HG03521 (cell line): ENCODE measurements at regions not wholly inside any gene's neighbourhood (a gene's known extent, or its start where the extent isn't known, plus 50 kb on each side); places are given as distances from the start of the nearest gene placed in this dataset.

Experiments used
- ATAC-seq: cut with Tn5 transposase; IDR thresholded peaks from one replicate; pipeline ENCODE4 v1.9.1; 2021; ENCODE audit warnings: mild to moderate bottlenecking, moderate library complexity; ENCODE audit not compliant: unreplicated experiment

DNA sequence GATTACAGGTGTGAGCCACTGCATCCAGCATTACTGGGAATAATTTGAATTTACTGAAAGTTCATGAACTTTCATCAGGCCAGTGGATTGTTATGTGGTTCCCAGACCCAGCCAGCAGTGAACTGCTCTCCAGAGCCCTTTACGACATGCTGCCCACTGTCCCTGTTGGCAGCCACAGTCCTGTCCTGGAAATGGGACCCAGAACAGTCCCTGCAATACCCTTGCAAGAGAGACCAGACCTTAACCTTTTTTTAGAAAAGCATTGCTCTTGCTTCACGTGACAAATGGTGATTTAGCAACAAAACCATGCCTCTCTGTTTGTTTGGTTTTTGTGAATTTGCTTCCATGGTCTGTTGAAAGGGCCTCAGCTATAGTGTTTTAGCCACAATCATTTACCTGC, 367.3 kb upstream of the C2CD4B start:
- ATAC-seq, result no peak

DNA sequence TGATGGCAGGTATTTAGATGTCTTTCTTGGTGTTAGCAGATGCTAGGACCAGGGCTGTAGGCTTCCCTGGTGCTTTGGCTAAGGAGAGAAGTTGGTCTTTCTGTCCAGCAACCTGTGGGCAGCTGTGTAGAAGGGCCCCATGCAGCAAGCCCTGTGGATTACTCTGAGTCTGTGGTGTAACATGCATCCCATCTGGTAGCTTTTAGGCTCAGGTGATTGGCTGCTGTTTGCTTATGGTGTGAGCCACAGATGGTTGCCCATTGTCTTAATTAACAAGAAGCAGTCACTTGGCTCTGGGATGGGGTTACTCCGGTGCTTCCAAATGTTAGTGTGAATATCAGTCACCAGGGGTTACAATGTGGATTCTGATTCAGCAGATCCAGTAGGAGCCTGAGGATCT, 368.6 kb upstream of the C2CD4B start:
- ATAC-seq, result no peak

DNA sequence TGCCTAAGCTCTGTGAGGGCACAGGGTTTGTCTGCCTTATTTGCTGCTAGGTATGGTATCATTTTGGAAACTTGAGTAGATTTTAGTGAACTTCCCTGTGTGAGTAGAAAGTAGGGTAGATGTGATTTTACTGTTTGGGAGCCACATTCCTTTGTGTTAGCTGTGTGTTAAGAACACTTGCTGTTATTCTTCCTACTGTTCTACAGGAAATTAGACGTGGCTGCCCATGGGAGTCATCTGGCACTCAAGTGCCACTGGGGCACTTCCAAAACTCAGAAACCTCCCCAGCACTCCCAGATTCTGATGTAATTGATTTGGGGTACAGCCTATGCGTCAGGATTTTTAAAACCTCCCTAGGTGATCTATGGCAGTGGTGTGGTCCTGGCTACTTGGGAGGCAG, 369.9 kb upstream of the C2CD4B start:
- no peak for ATAC-seq

DNA sequence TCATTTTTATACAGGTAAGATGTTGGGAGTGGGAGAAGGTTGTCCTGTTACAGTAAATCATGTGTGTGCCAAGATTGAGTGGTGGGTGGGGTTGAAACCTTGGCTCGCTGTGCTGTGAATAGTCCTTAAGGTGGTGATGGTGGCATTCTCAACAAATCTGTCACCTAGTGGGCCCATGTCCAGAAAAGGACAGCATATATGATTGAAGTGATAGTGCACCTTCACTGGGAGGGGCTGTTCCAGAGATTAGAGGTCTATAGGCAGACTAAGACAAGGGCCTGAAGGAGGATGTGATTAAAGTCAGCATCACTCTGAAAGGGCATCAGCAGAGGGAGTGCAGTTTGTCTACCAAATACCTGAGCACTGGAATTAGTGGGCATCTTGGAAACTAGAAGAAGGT, 374.2 kb upstream of the C2CD4B start:
- no peak for ATAC-seq

DNA sequence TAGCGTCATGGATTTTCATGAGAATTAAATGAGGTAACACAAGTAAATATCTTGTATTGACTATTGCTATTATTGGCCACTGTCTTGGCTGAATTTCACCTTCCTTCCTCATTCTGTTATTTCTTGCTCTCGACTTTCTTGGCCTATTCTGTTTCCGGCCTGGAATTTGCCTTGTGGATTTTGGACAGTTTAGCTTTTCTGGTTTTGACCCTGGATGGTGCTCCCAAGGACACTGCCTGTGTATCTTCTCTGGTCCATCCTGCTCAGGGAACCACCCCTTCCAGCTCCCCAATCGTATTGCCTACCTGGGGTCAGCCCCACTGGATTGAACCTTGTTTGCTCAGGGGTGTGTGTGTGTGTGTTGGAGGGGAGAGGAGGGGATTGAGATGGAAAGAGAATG, 376.2 kb upstream of the C2CD4B start:
- no peak for ATAC-seq

DNA sequence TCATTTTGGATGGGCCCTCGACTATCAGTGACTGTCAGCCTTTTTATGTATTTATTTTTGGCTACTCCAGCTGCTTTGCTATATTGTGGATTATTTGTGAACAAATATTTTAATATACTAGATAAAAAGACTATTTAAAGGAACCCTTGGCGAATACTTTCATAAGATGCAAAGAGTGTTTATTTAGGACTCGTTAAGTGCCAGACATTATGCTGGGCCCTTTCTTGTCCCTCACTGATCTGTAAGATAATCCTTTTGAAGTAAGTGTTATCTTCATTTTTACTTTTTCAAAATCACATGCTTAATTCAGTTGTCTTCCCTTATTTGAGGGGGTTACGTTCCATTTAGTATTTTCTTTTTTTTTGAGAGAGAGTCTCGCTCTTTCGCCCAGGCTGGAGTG, 376.8 kb upstream of the C2CD4B start:
- ATAC-seq, result no peak

DNA sequence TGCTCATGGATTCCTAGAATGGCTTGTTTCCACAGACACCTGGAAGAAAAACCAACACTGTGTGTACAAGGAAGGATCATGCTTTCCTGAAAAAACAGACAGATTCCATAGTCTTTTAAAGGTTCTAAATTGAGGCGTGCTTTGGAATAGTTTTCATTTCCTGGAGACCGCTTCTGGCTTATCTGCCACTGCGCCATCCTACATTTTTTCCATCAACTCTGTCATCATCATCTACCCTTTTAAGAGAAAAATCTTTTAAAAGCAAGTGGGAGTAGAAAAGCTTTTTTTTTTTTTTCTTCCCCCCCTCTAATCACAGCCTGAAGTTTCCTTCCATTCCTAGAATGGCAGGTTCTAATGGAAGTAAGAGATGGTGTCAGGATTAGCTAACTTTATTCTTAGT, 379.4 kb upstream of the C2CD4B start:
- no peak for ATAC-seq

DNA sequence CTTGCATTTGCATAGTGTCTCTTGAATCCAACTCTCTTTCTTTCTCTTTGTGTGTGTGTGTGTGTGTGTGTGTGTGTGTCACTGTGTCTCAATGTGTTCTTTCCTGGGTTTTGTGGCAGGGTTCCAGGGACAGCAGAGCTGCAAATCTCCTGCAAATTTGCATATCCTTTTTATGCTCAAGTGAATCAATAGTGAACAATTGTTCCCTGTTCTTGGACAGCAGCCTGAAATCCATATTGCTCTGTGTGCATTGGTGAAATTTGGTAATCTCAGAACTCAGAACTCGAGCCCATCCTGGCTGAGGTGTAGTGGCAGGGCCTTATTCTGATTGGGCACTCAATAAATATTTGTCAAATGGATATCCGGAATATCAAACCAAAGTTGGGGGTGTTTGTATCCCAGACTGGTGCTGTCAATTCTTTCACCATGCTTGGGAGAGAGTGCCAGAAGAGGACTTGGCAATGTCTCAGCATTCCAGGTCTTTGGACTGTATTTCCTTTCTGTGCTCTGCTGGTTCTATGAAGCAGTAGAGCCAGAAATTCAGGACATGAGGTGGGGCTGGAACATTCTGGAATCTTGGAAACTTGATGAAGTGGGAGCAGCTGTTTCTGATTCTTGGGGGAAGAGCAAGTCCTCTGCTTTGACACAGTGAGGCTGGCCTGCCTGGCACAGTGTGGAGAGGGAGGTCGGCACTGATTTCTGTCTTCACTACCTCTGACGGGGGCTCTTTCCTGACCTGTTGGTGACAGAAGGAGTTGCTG, 380.6 kb upstream of the C2CD4B start:
- no peak for ATAC-seq

DNA sequence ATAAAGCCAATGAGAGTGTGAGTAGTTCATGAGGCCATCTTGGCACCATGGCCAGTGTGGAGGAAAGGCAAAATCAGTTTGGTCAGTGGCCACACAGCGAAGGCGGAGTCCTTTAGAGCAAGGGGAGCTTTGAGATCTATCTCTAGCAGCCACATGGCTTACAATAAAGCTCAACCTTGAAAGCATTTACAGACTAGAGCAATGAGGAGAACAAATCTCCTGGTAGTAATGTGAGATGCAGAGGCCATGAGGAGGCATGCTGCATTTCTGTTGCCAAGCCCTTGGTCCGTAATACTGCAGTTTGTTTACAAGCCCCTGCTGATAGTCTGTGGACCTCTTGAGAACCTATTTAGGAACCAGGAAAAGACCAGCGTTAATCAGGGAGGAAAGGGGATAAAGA, 381.5 kb upstream of the C2CD4B start:
- ATAC-seq, result no peak

DNA sequence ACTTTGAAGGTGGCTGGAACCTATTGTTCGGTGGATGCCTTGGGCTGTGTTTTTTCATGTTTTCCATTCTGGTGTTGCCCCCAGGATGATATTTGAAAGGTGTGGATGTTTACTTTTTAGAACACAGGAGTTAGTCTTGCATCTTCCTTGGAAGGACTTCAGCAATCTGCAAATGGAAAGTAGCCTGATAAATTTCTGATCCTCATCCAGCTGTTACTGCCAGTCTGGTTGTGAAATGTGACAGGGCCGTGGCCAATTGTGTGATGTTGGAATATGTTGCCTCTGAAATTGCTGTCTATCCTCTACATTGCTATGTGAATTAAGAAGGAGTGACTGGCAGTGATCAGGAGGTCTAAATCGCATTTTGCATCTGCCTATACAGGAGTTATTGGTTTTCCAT, 382.5 kb upstream of the C2CD4B start:
- ATAC-seq, result no peak

DNA sequence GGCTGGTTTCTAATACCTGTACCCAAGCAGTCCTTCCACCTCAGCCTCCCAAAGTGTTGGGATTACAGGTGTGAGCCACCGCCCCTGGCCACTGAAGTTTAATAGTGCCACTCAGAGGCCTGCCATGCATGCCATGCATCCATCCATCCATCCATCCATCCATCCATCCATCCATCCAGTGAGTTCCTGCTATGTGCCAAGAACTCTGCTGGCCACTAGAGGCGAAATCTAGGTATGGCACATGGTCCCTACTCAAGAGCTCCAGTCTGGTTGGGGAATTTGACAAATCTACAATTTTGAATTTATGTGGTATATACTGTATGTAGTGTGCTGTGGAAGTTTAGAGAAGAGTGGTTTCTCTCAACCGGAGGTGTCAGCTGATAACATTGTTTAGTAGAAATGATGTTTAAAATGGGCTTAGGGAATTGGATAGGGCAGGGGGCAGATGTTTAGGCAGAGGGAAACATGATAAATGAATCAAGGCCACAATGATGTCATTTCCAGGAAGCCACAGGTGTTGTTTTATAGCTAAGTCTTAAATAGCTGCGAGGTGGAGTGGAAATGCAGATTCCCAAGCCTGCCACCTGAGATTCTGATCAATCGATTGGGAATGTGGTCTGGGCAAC, 384.4 kb upstream of the C2CD4B start:
- ATAC-seq, result no peak

DNA sequence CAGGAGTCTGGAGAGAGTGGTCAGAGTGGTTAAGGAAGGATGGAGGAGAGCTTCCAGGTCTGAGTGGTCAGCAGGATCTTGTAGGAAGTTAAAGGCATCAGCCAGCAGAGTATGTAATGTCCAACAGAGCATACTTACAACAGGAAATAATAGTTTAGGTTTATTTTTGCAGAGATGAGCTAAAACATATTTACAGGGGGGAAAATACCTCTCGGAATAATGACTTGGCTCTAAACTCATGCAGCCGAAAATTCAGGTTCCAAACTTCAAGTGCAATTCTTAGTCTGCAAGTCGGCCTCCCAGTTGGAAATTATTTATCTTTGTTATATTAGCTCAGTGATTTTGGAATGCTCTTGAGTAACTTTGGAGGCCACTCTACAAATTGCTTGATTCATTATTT, 385.0 kb upstream of the C2CD4B start:
- no peak for ATAC-seq

DNA sequence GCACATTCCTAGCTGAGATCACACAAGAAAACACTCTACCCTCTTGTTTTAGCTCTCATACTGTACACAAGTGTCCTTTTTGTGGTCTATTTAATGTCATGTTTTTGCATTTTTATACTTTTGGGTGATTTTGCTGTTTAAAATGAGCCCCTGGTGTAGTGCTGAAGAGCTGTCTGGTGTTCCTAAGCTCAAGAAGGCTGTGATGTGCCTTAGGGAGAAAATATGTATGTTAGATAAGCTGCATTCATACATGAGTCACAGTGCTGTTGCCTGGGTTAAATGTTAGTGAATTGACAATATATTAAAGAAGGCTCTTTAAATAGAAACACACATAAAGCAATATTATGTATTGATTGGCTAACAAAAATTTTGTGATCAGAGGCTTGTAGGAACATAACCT, 387.4 kb upstream of the C2CD4B start:
- no peak for ATAC-seq

DNA sequence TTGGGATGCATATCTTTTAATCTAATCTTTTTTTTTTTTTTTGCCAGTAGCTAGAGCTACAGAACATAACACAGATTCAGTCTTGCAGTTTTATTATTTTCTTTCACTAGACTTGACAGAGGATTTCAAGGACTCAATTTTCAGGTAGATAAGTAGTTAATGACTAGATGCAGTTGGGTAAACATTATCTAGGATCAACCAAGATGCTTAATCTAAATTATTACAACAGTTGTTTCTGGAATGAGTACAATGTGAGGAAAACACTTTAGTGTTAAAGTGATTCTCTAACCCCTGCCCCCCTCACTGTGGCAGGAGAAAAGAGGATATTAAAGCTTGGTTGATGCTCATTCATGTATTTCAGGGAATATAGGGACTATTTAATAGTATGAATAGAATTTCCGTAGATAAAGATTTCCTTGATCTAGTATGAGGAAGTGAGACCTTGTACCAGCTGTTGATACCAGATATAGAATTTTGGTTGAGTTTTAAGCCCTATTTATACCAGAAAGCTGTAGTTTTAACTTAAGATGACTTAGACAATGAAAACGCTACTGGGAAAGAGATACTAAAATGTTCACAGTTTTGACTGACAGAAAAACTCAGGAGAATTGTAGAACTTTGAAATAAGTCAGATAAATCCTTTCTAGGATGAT, 389.0 kb upstream of the C2CD4B start:
- no peak for ATAC-seq

DNA sequence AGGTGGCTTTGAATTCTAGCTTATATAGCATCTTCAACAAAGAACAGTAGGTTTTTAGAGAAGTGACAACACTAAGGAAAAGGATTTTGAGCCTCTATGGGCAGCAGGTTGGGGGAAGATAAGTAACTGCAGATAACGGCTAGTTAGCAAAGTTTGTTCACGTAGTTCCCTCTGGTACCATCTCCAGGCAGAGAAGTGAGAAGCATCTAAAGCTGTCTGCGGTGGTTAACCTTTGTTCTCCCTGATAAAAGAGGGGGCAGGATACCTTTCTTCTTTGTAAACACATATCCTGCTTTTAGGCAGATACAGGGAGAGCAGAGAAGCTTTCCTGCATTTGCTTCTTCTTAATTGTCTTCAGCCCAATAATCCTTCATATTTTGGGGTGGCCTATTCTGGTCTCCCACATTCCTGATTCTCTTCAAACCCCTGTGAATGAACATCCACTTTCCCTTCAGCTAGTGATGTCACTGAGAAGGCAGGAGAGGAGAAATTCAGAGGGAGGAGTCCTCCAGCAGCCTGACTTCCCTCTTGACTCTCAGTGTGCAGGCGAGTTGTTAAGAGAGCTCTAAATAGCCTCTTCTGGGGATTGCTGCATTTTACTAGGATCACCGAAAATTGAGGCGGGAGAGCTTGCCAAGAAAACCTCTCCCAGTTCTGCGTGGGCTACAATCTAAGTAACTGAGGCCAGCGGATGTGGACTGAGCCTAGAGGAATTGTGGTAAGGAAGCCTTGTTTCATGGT, 393.7 kb upstream of the C2CD4B start:
- no peak for ATAC-seq

DNA sequence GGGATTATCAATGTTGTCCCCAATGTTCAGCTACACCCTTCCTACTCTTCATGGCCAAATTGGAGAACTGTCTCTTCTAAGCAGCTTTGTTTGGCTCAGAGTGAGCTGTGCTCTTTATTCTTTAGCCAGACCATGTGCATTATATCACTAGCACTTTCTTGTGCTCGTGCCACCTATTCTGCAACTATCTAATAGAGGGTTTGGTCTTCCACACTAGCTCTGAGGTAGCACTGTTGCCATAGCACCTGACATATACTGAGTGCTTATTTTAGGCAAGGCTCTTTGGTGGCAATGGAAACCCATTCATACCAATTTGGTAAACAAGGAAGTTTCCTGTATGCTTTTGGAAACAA, 394.3 kb upstream of the C2CD4B start:
- no peak for ATAC-seq

DNA sequence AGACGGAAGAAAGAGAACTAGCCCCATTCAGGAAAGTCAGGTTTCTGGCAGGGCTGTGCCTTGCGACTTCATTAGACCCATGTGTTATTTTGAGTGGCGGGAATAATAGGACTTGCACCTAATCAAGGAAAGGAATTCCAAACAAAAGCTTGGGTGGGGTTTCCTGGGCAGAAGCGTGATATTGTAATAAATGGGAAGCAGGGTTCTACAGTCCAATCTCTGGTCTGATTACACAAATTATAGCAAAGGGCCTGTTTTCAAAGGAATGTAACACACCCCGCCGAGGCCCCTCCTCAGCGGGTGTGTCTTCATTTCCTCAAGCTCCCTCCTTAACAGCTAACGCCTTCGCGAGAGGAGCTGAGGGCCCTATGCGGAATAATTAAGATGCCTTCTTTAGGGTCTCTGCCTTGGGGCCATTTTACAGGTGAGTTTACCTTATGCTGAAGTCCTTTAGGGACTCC, 396.0 kb upstream of the C2CD4B start:
- ATAC-seq, result no peak

DNA sequence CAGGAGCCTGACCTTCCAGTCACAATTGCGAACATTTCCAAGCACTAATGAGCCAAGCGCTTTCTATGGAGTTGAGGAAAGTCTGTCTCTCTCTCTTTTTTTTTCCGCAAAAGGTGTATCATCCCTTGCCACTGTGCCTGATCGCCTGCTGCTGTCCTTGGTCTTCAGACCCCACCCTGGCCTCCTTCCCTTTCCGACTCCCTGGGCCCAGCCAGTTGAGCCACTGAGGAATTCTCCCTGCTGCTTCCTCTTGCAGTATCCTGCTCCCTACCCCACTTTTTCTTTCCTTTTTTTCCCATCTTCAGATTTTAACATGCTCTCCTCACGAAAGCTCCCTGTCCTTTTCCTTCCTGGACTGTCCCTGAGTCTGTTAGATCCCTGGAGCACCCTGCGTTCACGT, 396.5 kb upstream of the C2CD4B start:
- ATAC-seq, result no peak

DNA sequence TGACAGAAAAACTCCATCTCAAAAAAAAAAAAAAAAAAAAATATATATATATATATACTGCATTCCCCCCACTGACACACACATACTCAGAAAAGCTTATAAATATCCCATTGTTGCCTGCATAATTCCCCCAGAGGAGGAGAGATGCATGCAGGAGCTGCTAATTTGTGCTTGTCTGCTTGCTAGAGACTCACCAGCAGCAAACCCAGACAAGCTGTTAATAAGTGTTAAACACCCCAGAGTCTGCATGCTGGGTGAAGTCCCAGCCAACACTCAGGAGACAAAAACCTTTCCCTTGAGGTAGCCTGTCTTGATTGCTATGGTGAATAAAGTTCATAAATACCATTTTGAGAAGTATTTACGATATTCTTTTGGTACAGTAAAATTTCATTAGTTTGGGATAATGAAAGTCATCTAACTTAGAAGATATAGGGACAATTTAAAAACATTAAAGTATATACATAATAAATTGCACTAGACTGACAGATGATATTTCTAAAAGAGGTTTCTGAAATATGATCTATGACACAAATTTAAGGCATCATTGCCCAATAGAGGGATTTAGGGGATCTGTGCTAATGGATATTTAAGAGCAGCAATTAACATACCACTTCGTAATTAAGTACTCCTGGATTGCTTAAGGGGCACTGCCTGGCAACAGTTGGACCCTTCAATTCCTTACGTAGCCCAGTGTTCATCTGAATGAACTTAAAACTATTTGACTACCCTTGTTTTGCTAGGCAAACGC, 400.0 kb upstream of the C2CD4B start:
- ATAC-seq, result no peak

DNA sequence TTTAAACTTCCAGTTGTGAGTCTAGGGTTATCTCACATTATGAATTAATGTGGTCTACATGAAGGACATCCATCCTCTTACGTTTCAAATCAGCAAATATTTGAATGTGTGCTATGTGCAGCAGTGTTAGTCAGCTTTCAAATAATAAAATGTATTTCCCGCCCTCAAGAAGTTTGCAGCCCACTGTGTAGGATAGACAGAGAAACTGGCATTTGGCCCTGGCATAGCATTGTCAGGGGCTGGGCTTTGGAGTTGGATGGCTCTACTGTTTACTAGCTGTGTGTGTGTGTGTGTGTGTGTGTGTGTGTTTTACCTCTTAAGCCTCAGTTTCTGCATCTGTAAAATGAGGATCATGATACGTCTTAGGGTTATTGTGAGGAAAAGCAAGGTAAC, 400.5 kb upstream of the C2CD4B start:
- no peak for ATAC-seq

DNA sequence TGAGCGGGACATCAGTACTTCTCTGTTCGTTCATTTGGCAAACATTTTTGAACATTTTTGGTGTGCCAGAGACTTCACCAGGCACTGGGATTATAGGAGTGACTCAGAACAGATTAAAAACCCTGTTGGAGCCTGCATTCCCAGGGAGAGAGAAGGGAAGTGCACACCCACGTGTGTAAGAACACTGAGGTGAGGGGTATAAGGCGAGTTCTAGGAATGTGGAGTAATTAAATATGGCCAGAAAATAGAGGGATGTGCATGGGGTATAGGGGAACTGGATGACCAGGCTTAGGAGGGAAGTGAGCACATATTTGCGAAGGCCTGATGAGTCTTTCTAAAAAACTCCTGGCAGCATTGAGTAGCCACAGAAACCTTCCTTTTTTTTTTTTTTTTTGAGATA, 401.2 kb upstream of the C2CD4B start:
- ATAC-seq, result no peak
